GM21423 (cell line): ENCODE measurements at regions not wholly inside any gene's neighbourhood (a gene's known extent, or its start where the extent isn't known, plus 50 kb on each side); places are given as distances from the start of the nearest gene placed in this dataset.
"Not testable (repeated sequence)": the region's sequence is repeated elsewhere in the genome, so short reads cannot be mapped to it uniquely, and the experiment has no call there.

Experiments
- ATAC-seq: cut with Tn5 transposase; IDR thresholded peaks from one replicate; pipeline ENCODE4 v1.9.1; 2021; ENCODE audit warnings: mild to moderate bottlenecking, moderate library complexity; ENCODE audit not compliant: unreplicated experiment

GRCh38 chr13:68540244-68540643 is 1310.1 kb upstream of the PCDH9 start:
- ATAC-seq = no peak

GRCh38 chr13:68535329-68535728 is 1305.2 kb upstream of the PCDH9 start:
- peak; percentile 46 for ATAC-seq

- not testable (repeated sequence) for ATAC-seq
Observed at GRCh38 chr13:68527167-68527566, 1297.0 kb upstream of the PCDH9 start.

GRCh38 chr13:68523838-68524424 is 1293.8 kb upstream of the PCDH9 start:
- ATAC-seq = no peak

GRCh38 chr13:68522184-68522583 is 1292.0 kb upstream of the PCDH9 start:
- ATAC-seq = no peak

- ATAC-seq = peak; percentile 73
Observed at GRCh38 chr13:68509734-68510621, 1279.8 kb upstream of the PCDH9 start.

GRCh38 chr13:68506888-68507551 is 1276.9 kb upstream of the PCDH9 start:
- no peak for ATAC-seq

GRCh38 chr13:68490594-68490993 is 1260.5 kb upstream of the PCDH9 start:
- ATAC-seq = no peak

GRCh38 chr13:68481130-68481529 is 1251.0 kb upstream of the PCDH9 start:
- ATAC-seq = no peak

- ATAC-seq = no peak
Observed at GRCh38 chr13:68473834-68474326, 1243.7 kb upstream of the PCDH9 start.

- no peak for ATAC-seq
Observed at GRCh38 chr13:68467160-68467559, 1237.0 kb upstream of the PCDH9 start.

GRCh38 chr13:68440874-68441273 is 1210.7 kb upstream of the PCDH9 start:
- no peak for ATAC-seq

GRCh38 chr13:68439817-68440216 is 1209.7 kb upstream of the PCDH9 start:
- no peak for ATAC-seq

- ATAC-seq = no peak
Observed at GRCh38 chr13:68428292-68428691, 1198.2 kb upstream of the PCDH9 start.

- ATAC-seq = no peak
Observed at GRCh38 chr13:68417801-68418200, 1187.7 kb upstream of the PCDH9 start.

GRCh38 chr13:68410007-68410406 is 1179.9 kb upstream of the PCDH9 start:
- no peak for ATAC-seq

GRCh38 chr13:68390987-68391386 is 1160.9 kb upstream of the PCDH9 start:
- no peak for ATAC-seq

GRCh38 chr13:68386808-68387207 is 1156.7 kb upstream of the PCDH9 start:
- no peak for ATAC-seq

GRCh38 chr13:68380041-68380973 is 1150.2 kb upstream of the PCDH9 start:
- no peak for ATAC-seq

- ATAC-seq = no peak
Observed at GRCh38 chr13:68378294-68378693, 1148.2 kb upstream of the PCDH9 start.

- ATAC-seq = no peak
Observed at GRCh38 chr13:68375004-68375403, 1144.9 kb upstream of the PCDH9 start.
